GM18909 (cell line): ENCODE measurements at regions not wholly inside any gene's neighbourhood (a gene's known extent, or its start where the extent isn't known, plus 50 kb on each side); places are given as distances from the start of the nearest gene placed in this dataset.

Experiments used
- ATAC-seq: cut with Tn5 transposase; IDR thresholded peaks from one replicate; pipeline ENCODE4 v1.9.1; 2021; ENCODE audit warnings: mild to moderate bottlenecking; ENCODE audit not compliant: unreplicated experiment, poor library complexity

DNA sequence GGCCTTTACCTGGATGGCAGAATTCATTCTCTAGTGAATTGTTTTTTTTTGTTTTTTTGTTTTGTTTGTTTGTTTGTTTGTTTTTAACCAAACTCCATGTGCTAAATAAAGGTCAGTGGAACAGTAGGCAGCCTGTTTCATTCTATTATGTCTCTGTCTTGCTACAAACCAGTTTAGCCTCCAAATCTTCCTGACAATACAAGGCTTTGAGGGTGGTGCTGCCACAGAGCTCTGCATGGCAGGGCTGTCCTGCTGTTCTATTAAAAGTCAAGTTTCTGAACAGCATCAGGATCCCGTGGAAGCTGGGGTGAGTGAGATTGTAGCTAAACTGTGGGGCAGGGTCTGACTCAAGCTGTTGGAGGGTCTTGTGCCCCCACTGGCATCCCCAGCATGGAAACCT lies 144.1 kb upstream of the MAST4 start:
- ATAC-seq = no peak

- ATAC-seq = no peak
Observed at GRCh38 chr5:66454186-66455078, 141.8 kb upstream of the MAST4 start.

DNA sequence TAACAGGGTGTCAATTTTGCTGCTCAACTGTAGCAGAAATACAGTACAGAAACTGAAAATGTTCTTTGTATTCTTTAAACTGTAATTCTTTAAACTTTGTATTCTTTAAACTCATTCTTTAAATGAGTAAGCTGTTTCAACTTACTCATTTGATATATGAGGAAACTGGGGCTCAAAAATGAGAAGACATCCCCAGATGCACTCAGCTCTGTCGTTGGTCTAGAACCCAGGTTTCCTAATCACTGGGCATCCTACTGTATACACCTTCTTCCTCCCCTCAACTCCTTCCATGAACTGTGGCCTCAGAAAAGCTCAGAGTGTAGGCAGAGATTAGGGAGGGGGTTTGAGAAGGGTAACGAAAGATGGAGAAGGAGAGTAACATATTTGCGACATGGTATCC lies 136.5 kb upstream of the MAST4 start:
- no peak for ATAC-seq

DNA sequence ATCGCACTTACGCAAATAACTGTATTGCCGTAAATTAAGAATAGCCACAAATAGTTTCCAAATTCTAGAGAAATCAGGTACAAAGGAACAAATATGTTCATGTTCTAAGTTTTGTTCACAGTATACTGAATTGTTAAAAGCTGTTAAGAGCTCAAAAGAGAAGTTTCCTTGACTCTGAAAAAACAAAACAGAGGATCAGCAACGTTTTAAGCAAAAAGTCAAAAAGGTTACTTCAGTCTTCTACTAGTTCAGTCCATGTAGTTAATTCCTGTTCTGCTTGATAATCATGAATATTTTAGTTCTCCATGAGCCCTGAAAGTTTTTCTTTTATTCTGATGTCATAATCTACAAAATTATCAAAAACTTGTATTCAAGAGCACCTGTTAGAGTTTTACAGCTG lies 128.6 kb upstream of the MAST4 start:
- no peak for ATAC-seq

- ATAC-seq = no peak
Observed at GRCh38 chr5:66469684-66470083, 126.5 kb upstream of the MAST4 start.

DNA sequence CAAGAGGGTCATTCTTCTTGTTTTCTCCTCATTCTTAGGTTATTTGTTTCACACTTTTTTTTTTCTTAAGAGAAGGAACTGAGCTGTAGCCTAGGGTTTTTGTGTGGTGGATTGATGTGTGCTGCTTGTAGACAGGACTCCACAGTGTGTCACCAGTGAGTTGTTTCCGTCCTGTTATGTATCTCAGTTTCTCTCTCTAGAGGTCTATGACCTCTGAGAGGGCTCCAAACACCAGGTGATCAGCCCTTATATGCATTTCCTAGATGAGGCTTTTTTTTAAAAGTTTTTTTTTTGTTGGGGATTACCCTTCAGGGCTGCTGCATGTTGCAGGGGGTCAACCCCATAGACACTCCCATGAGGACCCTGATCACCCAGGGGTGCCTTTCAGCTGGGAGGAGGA lies 124.2 kb upstream of the MAST4 start:
- no peak for ATAC-seq

DNA sequence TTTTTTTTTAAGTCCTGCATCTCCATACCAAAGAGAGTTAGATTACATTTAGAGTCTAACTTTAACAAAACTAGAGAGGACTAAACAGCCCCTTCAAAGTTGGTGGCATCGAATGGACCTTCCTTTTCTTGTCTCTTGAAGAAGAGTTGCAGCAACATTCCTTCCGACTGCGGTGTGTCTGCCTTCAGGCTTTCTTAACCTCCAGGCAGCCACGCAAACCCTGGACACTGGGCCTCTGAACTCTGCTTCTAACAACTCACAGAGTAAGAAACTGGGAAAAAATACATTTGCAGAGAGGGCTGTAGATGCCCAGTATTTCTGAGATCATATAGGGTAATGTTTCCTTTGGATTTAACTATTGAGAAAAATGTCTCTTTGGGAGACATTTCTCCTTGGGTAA lies 120.5 kb upstream of the MAST4 start:
- no peak for ATAC-seq

DNA sequence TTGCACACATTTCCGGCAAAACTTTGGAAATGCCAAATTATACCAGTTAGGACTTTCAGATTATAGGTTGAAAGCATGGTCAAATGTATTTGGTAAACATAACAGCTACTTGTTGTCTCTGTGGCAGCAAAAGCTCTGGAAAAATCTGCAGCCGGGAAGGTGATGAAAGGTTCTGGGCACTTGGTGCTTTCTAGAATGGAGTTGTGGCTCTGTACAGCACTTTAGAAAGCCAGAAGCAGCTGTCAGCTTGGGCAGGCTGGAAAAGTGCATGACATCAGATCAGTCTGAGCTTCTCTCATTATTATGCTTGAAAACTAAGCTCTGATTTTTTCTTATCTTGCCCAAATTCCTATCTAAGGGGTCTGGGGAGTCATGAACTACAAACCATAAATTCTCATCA lies 118.6 kb upstream of the MAST4 start:
- ATAC-seq = no peak

GRCh38 chr5:66494437-66494836 lies 101.8 kb upstream of the MAST4 start:
- no peak for ATAC-seq

GRCh38 chr5:66498791-66499207 lies 97.4 kb upstream of the MAST4 start:
- ATAC-seq = no peak

DNA sequence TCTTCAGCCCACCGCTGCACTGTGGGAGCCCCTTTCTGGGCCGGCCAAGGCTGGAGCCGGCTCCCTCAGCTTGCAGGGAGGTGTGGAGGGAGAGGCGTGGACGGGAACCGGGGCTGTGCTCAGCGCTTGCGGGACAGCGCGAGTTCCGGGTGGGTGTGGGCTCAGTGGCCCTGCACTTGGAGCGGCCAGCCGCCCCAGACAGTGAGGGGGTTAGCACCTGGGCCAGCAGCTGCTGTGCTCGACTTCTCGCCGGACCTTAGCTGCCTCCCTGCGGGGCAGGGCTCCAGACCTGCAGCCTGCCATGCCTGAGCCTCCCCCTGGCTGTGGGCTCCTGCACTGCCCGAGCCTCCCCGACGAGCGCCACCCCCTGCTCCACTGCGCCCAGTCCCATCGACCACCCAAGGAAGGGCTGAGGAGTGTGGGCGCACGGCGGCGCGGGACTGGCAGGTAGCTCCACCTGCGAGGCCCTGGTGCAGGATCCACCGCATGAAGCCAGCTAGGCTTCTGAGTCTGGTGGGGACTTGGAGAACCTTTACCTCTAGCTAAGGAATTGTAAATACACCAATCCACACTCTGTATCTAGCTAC lies 92.9 kb upstream of the MAST4 start:
- no peak for ATAC-seq

- no peak for ATAC-seq
Observed at GRCh38 chr5:66507106-66507505, 89.1 kb upstream of the MAST4 start.

DNA sequence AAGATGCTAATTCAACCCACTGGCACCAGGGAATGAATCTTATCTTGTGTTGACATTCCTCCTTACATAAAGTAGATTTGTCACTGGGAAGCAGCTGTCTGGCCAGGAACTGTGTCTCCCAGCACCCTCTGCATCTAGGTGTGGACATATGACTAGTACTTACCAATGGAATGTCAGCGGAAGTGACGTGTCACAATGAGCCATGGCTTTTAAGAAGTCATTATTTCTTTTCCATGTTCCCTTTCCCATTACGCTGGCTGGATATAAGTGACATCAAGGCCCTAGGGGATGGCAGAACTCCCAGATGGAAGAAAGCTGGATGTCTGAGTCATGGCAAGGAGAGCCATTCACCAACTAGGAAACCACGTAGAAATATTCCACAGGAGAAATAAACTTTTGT lies 84.7 kb upstream of the MAST4 start:
- ATAC-seq = no peak

DNA sequence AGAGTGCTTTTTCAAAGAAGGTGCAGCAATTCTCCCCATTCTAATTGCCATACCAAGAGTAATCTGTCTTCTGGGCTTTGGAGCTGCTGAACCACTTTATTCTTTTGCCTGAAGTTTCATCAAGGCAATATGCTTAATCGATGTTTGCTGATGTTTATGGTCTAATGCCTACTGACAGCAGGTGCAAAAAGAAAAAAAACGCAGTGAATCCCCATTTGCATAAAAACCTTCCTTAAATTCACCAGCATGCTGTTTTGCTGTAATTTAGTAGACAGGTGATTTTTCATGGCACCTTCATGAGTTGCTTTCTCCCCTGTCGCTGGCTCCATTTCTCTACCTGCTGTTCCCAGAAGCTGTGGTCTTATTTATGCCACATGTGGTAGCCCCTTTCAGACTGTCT lies 83.1 kb upstream of the MAST4 start:
- no peak for ATAC-seq

DNA sequence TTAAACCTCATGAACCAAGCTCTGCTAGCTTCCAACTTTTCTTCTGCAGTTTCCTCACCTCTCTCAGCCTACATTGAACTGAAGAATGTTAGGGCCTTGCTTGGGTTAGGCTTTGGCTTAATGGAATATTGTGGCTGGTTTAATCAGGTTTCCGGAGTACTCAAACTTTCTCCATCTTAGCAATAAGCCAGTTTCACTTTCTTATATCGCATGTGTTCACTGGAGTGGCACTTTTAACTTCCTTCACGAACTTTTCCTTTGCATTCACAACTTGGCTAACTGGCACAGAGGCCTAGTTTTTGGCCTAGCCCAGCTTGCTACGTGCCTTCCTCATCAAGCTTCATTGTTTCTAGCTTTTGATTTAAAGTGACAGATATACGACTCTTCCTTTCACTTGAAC lies 81.0 kb upstream of the MAST4 start:
- ATAC-seq = no peak

DNA sequence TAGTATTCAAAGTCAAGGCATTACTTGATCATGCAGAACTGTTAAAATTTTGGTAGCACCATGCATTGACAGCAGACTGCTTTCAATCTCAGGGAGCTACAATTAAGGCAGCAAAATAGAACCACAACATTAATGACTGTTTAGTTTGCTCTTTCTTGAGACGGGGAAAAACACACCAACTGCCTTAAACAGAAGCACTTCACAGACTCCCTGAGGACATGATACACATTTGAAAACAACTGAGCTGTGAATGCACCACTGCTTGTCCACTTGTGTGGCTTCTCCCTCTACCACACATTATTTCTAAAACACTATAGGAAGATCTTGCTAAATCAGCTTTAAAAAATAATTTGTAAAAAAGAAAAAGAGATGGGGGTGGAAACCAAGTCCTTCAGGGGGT lies 79.6 kb upstream of the MAST4 start:
- ATAC-seq = no peak

GRCh38 chr5:66517351-66517750 lies 78.8 kb upstream of the MAST4 start:
- ATAC-seq = no peak

- ATAC-seq = no peak
Observed at GRCh38 chr5:66518052-66518451, 78.1 kb upstream of the MAST4 start.

DNA sequence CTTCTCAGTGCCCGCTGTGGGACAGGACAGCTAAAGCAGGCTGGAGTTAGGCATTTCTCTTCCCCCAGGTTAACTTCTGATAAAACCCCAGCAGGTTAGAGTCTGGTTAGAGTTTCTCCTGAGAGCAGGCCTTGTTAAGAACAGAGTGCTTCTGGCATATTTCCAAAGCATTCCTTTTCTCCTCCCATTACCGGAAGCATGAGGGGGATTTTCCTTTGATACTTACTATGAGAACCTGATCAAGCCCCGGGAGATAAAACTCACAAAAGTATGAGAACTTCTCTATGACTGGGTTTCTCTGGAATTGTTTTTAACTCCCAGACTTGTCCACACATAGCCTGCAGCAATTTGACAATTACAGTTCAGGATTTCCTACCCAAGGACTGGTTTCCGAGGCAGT lies 77.4 kb upstream of the MAST4 start:
- ATAC-seq = no peak

DNA sequence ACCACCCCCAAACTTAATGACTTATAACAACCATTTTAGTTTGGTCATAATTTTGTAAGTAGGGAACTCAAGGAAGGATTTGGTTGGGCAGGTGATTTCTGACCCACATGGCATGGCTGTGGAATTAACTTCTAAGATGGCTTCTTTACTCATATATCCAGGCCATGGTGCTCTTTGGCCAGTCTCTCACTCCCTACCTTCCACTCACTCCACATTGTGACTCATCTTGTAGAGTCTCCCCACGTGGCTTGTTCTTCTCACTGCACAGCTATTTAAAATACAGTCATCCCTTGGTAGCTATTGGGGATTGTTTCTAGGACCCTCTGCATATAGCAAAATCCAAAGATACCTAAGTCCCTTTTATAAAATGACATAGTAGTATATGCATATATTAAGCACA lies 76.6 kb upstream of the MAST4 start:
- ATAC-seq = no peak

- ATAC-seq = no peak
Observed at GRCh38 chr5:66520854-66521253, 75.3 kb upstream of the MAST4 start.

- no peak for ATAC-seq
Observed at GRCh38 chr5:66527478-66528035, 68.6 kb upstream of the MAST4 start.
